Fibroblast of upper back skin (primary cell): ENCODE measurements at regions not wholly inside any gene's neighbourhood (a gene's known extent, or its start where the extent isn't known, plus 50 kb on each side); places are given as distances from the start of the nearest gene placed in this dataset.
A peak's percentile ranks its signal among the peaks of the same experiment; 100 is the strongest.

Experiments
- DNase-seq: peaks from one replicate; pipeline ENCODE4 v3.0.0-alpha.2; 2013

- DNase-seq, result no peak
Observed at GRCh38 chr2:168340931-168341330, 93.5 kb upstream of the STK39 start.

GRCh38 chr2:168343586-168343985 is 96.2 kb upstream of the STK39 start:
- DNase-seq, result peak; percentile 38

GRCh38 chr2:168344706-168345105 is 97.3 kb upstream of the STK39 start:
- DNase-seq, result no peak

GRCh38 chr2:168345601-168346000 is 98.2 kb upstream of the STK39 start:
- DNase-seq, result no peak

- peak; percentile 62 for DNase-seq
Observed at GRCh38 chr2:168346725-168347477, 99.5 kb upstream of the STK39 start.

GRCh38 chr2:168348076-168348475 is 100.7 kb upstream of the STK39 start:
- peak; percentile 25 for DNase-seq

GRCh38 chr2:168350380-168350779 is 103.0 kb upstream of the STK39 start:
- no peak for DNase-seq

GRCh38 chr2:168353251-168353650 is 102.8 kb upstream of the CERS6 start:
- DNase-seq, result no peak

- DNase-seq, result no peak
Observed at GRCh38 chr2:168354499-168354898, 101.6 kb upstream of the CERS6 start.

GRCh38 chr2:168355121-168355520 is 101.0 kb upstream of the CERS6 start:
- DNase-seq, result no peak

GRCh38 chr2:168355779-168356476 is 100.1 kb upstream of the CERS6 start:
- DNase-seq, result no peak

GRCh38 chr2:168356477-168356835 is 99.6 kb upstream of the CERS6 start:
- no peak for DNase-seq

GRCh38 chr2:168357797-168358472 is 98.1 kb upstream of the CERS6 start:
- no peak for DNase-seq

GRCh38 chr2:168359082-168359481 is 97.0 kb upstream of the CERS6 start:
- DNase-seq, result no peak

GRCh38 chr2:168363347-168364092 is 92.6 kb upstream of the CERS6 start:
- no peak for DNase-seq

- no peak for DNase-seq
Observed at GRCh38 chr2:168365094-168365621, 90.9 kb upstream of the CERS6 start.

GRCh38 chr2:168369031-168369430 is 87.0 kb upstream of the CERS6 start:
- DNase-seq, result no peak

- DNase-seq, result no peak
Observed at GRCh38 chr2:168371273-168372019, 84.6 kb upstream of the CERS6 start.

- no peak for DNase-seq
Observed at GRCh38 chr2:168373468-168373867, 82.6 kb upstream of the CERS6 start.

GRCh38 chr2:168375195-168375798 is 80.8 kb upstream of the CERS6 start:
- DNase-seq, result peak; percentile 10

GRCh38 chr2:168378960-168379669 is 77.0 kb upstream of the CERS6 start:
- DNase-seq, result no peak
